HFFc6 (cell line): ENCODE measurements at regions not wholly inside any gene's neighbourhood (a gene's known extent, or its start where the extent isn't known, plus 50 kb on each side); places are given as distances from the start of the nearest gene placed in this dataset.

Experiments used
- DNase-seq: peaks from one replicate; pipeline ENCODE4 v3.0.0-alpha.2; 2018
- H3K27ac Mint-ChIP-seq: 2 replicates; pipeline ENCODE4 v1.8.0; 2020; ENCODE audit warnings: mild to moderate bottlenecking, mixed read lengths
- H3K27me3 Mint-ChIP-seq: 2 replicates; pipeline ENCODE4 v1.8.0; 2021; ENCODE audit warnings: mild to moderate bottlenecking, moderate library complexity, mixed read lengths; ENCODE audit not compliant: insufficient read depth
- H3K36me3 Mint-ChIP-seq: 2 replicates; pipeline ENCODE4 v1.8.0; 2021; ENCODE audit warnings: low read depth, mixed read lengths
- H3K4me1 Mint-ChIP-seq: 2 replicates; pipeline ENCODE4 v1.8.0; 2020; ENCODE audit warnings: low read depth, mixed read lengths
- H3K4me3 Mint-ChIP-seq: 2 replicates; pipeline ENCODE4 v1.8.0; 2020; ENCODE audit warnings: mild to moderate bottlenecking, moderate library complexity, mixed read lengths
- H3K9me3 Mint-ChIP-seq: 2 replicates; pipeline ENCODE4 v1.8.0; 2020; ENCODE audit warnings: mild to moderate bottlenecking, mixed read lengths
- CTCF ChIP-seq: fragments of 200-600 bp; sonication (generic); IDR thresholded peaks from 2 replicates; pipeline ENCODE4 v1.5.0; 2021; ENCODE audit warnings: antibody characterized with exemption, mild to moderate bottlenecking

- DNase-seq, result no peak
- no peak overlapping the region for H3K27ac Mint-ChIP-seq
- peaks cover 1% of the 10 kb centered on the region for H3K27me3 Mint-ChIP-seq
- peaks cover 55% of the 10 kb centered on the region for H3K9me3 Mint-ChIP-seq
- H3K4me3 Mint-ChIP-seq, result no peak overlapping the region
- no peaks in the 10 kb centered on the region for H3K4me1 Mint-ChIP-seq
- no peak for TF ChIP-seq CTCF
- H3K36me3 Mint-ChIP-seq, result peaks cover 3% of the 10 kb centered on the region; the same call in 1 of the 2 replicates
Observed at GRCh38 chr11:70594606-70595005, 196.3 kb downstream of the CTTN start.

- TF ChIP-seq CTCF, result no peak
- Mint-ChIP-seq H3K9me3 (peaks cover 53% of the 10 kb centered on the region), H3K4me3 (no peak overlapping the region), H3K4me1 (no peaks in the 10 kb centered on the region), H3K27me3 (peaks cover 1% of the 10 kb centered on the region), H3K36me3 (peaks cover 3% of the 10 kb centered on the region; the same call in 1 of the 2 replicates), H3K27ac (no peak overlapping the region)
- DNase-seq, result no peak
Observed at GRCh38 chr11:70595016-70595415, 196.7 kb downstream of the CTTN start.

- no peak overlapping the region for H3K27ac Mint-ChIP-seq
- no peak overlapping the region for H3K4me3 Mint-ChIP-seq
- H3K4me1 Mint-ChIP-seq, result no peaks in the 10 kb centered on the region
- H3K9me3 Mint-ChIP-seq, result peaks cover 52% of the 10 kb centered on the region
- H3K36me3 Mint-ChIP-seq, result peaks cover 3% of the 10 kb centered on the region; the same call in 1 of the 2 replicates
- TF ChIP-seq CTCF, result no peak
- H3K27me3 Mint-ChIP-seq, result peaks cover 1% of the 10 kb centered on the region
- no peak for DNase-seq
Observed at GRCh38 chr11:70595452-70595851, 197.1 kb downstream of the CTTN start.

GRCh38 chr11:70596091-70596490 is 197.8 kb downstream of the CTTN start:
- no peak overlapping the region for H3K4me3 Mint-ChIP-seq
- no peak for DNase-seq
- H3K4me1 Mint-ChIP-seq, result no peaks in the 10 kb centered on the region
- no peak overlapping the region for H3K27ac Mint-ChIP-seq
- H3K36me3 Mint-ChIP-seq, result peaks cover 3% of the 10 kb centered on the region; the same call in 1 of the 2 replicates
- peaks cover 3% of the 10 kb centered on the region for H3K27me3 Mint-ChIP-seq
- peaks cover 47% of the 10 kb centered on the region for H3K9me3 Mint-ChIP-seq
- no peak for TF ChIP-seq CTCF

GRCh38 chr11:70597006-70597555 is 198.8 kb downstream of the CTTN start:
- H3K36me3 Mint-ChIP-seq, result peaks cover 3% of the 10 kb centered on the region; the same call in 1 of the 2 replicates
- H3K9me3 Mint-ChIP-seq, result peaks cover 41% of the 10 kb centered on the region
- TF ChIP-seq CTCF, result no peak
- no peak overlapping the region for H3K4me3 Mint-ChIP-seq
- H3K27ac Mint-ChIP-seq, result no peak overlapping the region
- H3K4me1 Mint-ChIP-seq, result no peaks in the 10 kb centered on the region
- no peak for DNase-seq
- H3K27me3 Mint-ChIP-seq, result peaks cover 7% of the 10 kb centered on the region
